ENCODE measurements at regions not wholly inside any gene's neighbourhood (a gene's known extent, or its start where the extent isn't known, plus 50 kb on each side); places are given as distances from the start of the nearest gene placed in this dataset.

DNA sequence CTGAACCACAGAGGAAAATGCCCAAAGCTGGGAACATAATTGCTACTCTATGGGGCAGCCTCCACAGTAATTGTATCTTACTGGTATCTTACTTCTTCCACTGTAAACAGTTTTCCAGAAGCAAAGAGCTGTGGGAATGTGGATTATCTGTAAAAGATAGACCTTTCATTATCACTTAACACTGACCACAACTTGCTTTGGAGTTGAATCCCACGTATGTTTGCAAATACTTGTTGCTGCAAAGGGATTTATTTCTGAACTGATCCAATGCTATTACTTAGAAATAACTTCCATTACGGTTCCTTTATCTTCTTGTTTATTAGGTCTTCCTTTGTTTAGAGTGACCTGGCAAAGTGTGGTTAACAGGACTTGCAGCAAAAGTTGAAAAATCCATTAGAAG is 218.1 kb downstream of the KCTD12 start:
- TF ChIP-seq POLR2A (IDR thresholded peaks at IDR 0.05) (no peak), EP300 (IDR thresholded peaks at IDR 0.05) (no peak)
- TF ChIP-seq, protein P1, sequence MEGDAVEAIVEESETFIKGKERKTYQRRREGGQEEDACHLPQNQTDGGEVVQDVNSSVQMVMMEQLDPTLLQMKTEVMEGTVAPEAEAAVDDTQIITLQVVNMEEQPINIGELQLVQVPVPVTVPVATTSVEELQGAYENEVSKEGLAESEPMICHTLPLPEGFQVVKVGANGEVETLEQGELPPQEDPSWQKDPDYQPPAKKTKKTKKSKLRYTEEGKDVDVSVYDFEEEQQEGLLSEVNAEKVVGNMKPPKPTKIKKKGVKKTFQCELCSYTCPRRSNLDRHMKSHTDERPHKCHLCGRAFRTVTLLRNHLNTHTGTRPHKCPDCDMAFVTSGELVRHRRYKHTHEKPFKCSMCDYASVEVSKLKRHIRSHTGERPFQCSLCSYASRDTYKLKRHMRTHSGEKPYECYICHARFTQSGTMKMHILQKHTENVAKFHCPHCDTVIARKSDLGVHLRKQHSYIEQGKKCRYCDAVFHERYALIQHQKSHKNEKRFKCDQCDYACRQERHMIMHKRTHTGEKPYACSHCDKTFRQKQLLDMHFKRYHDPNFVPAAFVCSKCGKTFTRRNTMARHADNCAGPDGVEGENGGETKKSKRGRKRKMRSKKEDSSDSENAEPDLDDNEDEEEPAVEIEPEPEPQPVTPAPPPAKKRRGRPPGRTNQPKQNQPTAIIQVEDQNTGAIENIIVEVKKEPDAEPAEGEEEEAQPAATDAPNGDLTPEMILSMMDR (IDR thresholded peaks at IDR 0.05) = no peak

Measured in upper lobe of left lung (tissue), 4 donors.